MM.1S (cell line): ENCODE measurements at regions not wholly inside any gene's neighbourhood (a gene's known extent, or its start where the extent isn't known, plus 50 kb on each side); places are given as distances from the start of the nearest gene placed in this dataset.

ENCODE experiments used
- EZH2 ChIP-seq: fragments of 300-600 bp; sonication (generic); optimal IDR thresholded peaks from 2 replicates; pipeline ENCODE3; 2017; ENCODE audit warnings: low read depth, mild to moderate bottlenecking, antibody characterized with exemption, low read length, mixed read lengths
- EZH2phosphoT487 ChIP-seq: fragments of 300-600 bp; sonication (generic); IDR thresholded peaks from 2 replicates; pipeline ENCODE4 v1.6.1; 2018; ENCODE audit warnings: antibody characterized with exemption, low read length
- TF ChIP-seq, protein P1 (sequence below): fragments of 300-600 bp; sonication (generic); IDR thresholded peaks from 2 replicates; pipeline ENCODE4 v1.5.1; 2016; ENCODE audit warnings: antibody characterized with exemption, low read length, mixed read lengths

DNA sequence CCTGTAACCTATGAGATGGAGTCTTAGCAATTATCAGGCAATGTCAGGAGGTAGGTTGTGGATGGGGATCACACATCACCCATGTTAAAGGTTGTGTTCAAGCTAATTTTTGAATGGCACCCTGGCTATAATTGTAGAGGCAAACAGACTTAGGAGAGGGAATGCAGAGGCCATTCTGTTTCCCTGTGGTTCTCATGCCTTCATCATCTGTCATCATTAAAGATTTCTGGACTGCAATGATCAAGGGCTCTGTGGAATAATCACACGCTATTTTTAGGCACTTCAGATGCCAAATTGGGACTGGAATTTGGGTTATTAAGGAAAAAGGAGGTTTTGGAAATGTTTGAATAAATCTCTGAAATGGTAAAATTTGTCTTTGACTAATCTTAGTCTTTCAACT, 1065.4 kb downstream of the TAF11L14 start:
- TF ChIP-seq EZH2phosphoT487 (no peak), EZH2 (no peak)
- TF ChIP-seq, protein P1, sequence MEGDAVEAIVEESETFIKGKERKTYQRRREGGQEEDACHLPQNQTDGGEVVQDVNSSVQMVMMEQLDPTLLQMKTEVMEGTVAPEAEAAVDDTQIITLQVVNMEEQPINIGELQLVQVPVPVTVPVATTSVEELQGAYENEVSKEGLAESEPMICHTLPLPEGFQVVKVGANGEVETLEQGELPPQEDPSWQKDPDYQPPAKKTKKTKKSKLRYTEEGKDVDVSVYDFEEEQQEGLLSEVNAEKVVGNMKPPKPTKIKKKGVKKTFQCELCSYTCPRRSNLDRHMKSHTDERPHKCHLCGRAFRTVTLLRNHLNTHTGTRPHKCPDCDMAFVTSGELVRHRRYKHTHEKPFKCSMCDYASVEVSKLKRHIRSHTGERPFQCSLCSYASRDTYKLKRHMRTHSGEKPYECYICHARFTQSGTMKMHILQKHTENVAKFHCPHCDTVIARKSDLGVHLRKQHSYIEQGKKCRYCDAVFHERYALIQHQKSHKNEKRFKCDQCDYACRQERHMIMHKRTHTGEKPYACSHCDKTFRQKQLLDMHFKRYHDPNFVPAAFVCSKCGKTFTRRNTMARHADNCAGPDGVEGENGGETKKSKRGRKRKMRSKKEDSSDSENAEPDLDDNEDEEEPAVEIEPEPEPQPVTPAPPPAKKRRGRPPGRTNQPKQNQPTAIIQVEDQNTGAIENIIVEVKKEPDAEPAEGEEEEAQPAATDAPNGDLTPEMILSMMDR = no peak
